ENCODE measurements at regions not wholly inside any gene's neighbourhood (a gene's known extent, or its start where the extent isn't known, plus 50 kb on each side); places are given as distances from the start of the nearest gene placed in this dataset.

GRCh38 chr6:23518294-23518693 lies 607.7 kb upstream of the NRSN1 start:
- TF ChIP-seq POLR2AphosphoS5 (IDR thresholded peaks at IDR 0.05; ENCODE audit: borderline replicate concordance, low read depth, low read length) (no peak), EZH2 (IDR thresholded peaks at IDR 0.05) (no peak)
